Dendritic cell treated with granulocyte-macrophage colony-stimulating factor and Interleukin-4, amounts not matched to agents 40 ng/mL and 50 ng/mL, for 4 days (primary cell): ENCODE measurements at regions not wholly inside any gene's neighbourhood (a gene's known extent, or its start where the extent isn't known, plus 50 kb on each side); places are given as distances from the start of the nearest gene placed in this dataset.

Experiments
- H3K27ac Mint-ChIP-seq: one replicate; pipeline ENCODE4 v1.8.0; 2022; ENCODE audit warnings: mild to moderate bottlenecking, mixed read lengths
- H3K27me3 Mint-ChIP-seq: one replicate; pipeline ENCODE4 v1.8.0; 2022; ENCODE audit warnings: mild to moderate bottlenecking, mixed read lengths
- H3K36me3 Mint-ChIP-seq: one replicate; pipeline ENCODE4 v1.8.0; 2022; ENCODE audit warnings: low read depth, mixed read lengths
- H3K4me1 Mint-ChIP-seq: one replicate; pipeline ENCODE4 v1.8.0; 2022; ENCODE audit warnings: low read depth, mixed read lengths
- H3K4me3 Mint-ChIP-seq: one replicate; pipeline ENCODE4 v1.8.0; 2022; ENCODE audit warnings: mild to moderate bottlenecking, moderate library complexity, mixed read lengths
- H3K9me3 Mint-ChIP-seq: one replicate; pipeline ENCODE4 v1.8.0; 2022; ENCODE audit warnings: mixed read lengths
- intact Hi-C: fragments of 100-400 bp; cut with micrococcal nuclease; formaldehyde crosslinking; loops from one replicate; pipeline ENCODE4 v1.15.0; 2022

GRCh38 chr22:22150457-22150856, 94.1 kb upstream of the VPREB1 start:
- H3K4me1 Mint-ChIP-seq, result peaks cover 30% of the 10 kb centered on the region
- no peak overlapping the region for H3K27ac Mint-ChIP-seq
- H3K27me3 Mint-ChIP-seq, result peaks cover 16% of the 10 kb centered on the region
- no peak overlapping the region for H3K4me3 Mint-ChIP-seq
- no peaks in the 10 kb centered on the region for H3K9me3 Mint-ChIP-seq
- intact Hi-C loops, result no loop called here
- no peaks in the 10 kb centered on the region for H3K36me3 Mint-ChIP-seq

- intact Hi-C loops, result no loop called here
- peaks cover 17% of the 10 kb centered on the region for H3K27me3 Mint-ChIP-seq
These were observed 95.7 kb upstream of the VPREB1 start for GRCh38 chr22:22148905-22149304.

GRCh38 chr22:22144858-22145257, 99.7 kb upstream of the VPREB1 start:
- intact Hi-C loops, result no loop called here
- H3K27ac Mint-ChIP-seq, result no peak overlapping the region
- no peaks in the 10 kb centered on the region for H3K36me3 Mint-ChIP-seq
- H3K9me3 Mint-ChIP-seq, result no peaks in the 10 kb centered on the region
- no peak overlapping the region for H3K4me3 Mint-ChIP-seq
- no peaks in the 10 kb centered on the region for H3K4me1 Mint-ChIP-seq
- H3K27me3 Mint-ChIP-seq, result peaks cover 25% of the 10 kb centered on the region

More at GRCh38 chr22:22148905-22149304, 95.7 kb upstream of the VPREB1 start:
- H3K27ac Mint-ChIP-seq, result no peak overlapping the region
- H3K4me1 Mint-ChIP-seq, result peaks cover 18% of the 10 kb centered on the region
- H3K4me3 Mint-ChIP-seq, result no peak overlapping the region
- H3K9me3 Mint-ChIP-seq, result no peaks in the 10 kb centered on the region
- H3K36me3 Mint-ChIP-seq, result no peaks in the 10 kb centered on the region

GRCh38 chr22:22143448-22143847, 101.1 kb upstream of the VPREB1 start:
- Mint-ChIP-seq H3K9me3 (no peaks in the 10 kb centered on the region), H3K27me3 (peaks cover 27% of the 10 kb centered on the region), H3K4me3 (no peak overlapping the region), H3K36me3 (no peaks in the 10 kb centered on the region), H3K27ac (no peak overlapping the region), H3K4me1 (no peaks in the 10 kb centered on the region)
- intact Hi-C loops, result no loop called here

GRCh38 chr22:22142661-22143060, 101.9 kb upstream of the VPREB1 start:
- H3K36me3 Mint-ChIP-seq, result no peaks in the 10 kb centered on the region
- no peak overlapping the region for H3K4me3 Mint-ChIP-seq
- no peak overlapping the region for H3K27ac Mint-ChIP-seq
- no peaks in the 10 kb centered on the region for H3K4me1 Mint-ChIP-seq
- intact Hi-C loops, result no loop called here
- H3K27me3 Mint-ChIP-seq, result peaks cover 23% of the 10 kb centered on the region
- H3K9me3 Mint-ChIP-seq, result no peaks in the 10 kb centered on the region

GRCh38 chr22:22141771-22142591, 102.6 kb upstream of the VPREB1 start:
- intact Hi-C loops, result no loop called here
- Mint-ChIP-seq H3K27me3 (peaks cover 19% of the 10 kb centered on the region), H3K27ac (no peak overlapping the region), H3K4me1 (no peaks in the 10 kb centered on the region), H3K36me3 (no peaks in the 10 kb centered on the region), H3K9me3 (no peaks in the 10 kb centered on the region), H3K4me3 (no peak overlapping the region)

GRCh38 chr22:22141031-22141430, 103.6 kb upstream of the VPREB1 start:
- no peaks in the 10 kb centered on the region for H3K36me3 Mint-ChIP-seq
- no peak overlapping the region for H3K27ac Mint-ChIP-seq
- H3K4me3 Mint-ChIP-seq, result no peak overlapping the region
- H3K27me3 Mint-ChIP-seq, result peaks cover 15% of the 10 kb centered on the region
- intact Hi-C loops, result no loop called here
- H3K4me1 Mint-ChIP-seq, result no peaks in the 10 kb centered on the region
- no peaks in the 10 kb centered on the region for H3K9me3 Mint-ChIP-seq

GRCh38 chr22:22139364-22139763, 105.2 kb upstream of the VPREB1 start:
- intact Hi-C loops, result loop anchor here (10.0 kb wide), 1 partner anchor 105 kb away; no protein-coding TSS in a partner anchor
- Mint-ChIP-seq H3K4me3 (no peak overlapping the region), H3K36me3 (no peaks in the 10 kb centered on the region), H3K9me3 (no peaks in the 10 kb centered on the region), H3K27ac (no peak overlapping the region), H3K27me3 (peaks cover 15% of the 10 kb centered on the region), H3K4me1 (no peaks in the 10 kb centered on the region)

GRCh38 chr22:22138915-22139314, 105.7 kb upstream of the VPREB1 start:
- Mint-ChIP-seq H3K4me1 (no peaks in the 10 kb centered on the region), H3K27me3 (peaks cover 13% of the 10 kb centered on the region), H3K36me3 (no peaks in the 10 kb centered on the region), H3K4me3 (no peak overlapping the region), H3K27ac (no peak overlapping the region), H3K9me3 (no peaks in the 10 kb centered on the region)
- intact Hi-C loops, result loop anchor here (10.0 kb wide), 1 partner anchor 104 kb away; no protein-coding TSS in a partner anchor

GRCh38 chr22:22137891-22138290, 106.7 kb upstream of the VPREB1 start:
- Mint-ChIP-seq H3K4me1 (no peaks in the 10 kb centered on the region), H3K36me3 (no peaks in the 10 kb centered on the region)

GRCh38 chr22:22133910-22134309, 110.7 kb upstream of the VPREB1 start:
- intact Hi-C loops, result loop anchor here (10.0 kb wide), 1 partner anchor 99 kb away; no protein-coding TSS in a partner anchor
- Mint-ChIP-seq H3K27me3 (no peaks in the 10 kb centered on the region), H3K4me1 (no peaks in the 10 kb centered on the region), H3K27ac (no peak overlapping the region), H3K36me3 (no peaks in the 10 kb centered on the region), H3K4me3 (no peak overlapping the region), H3K9me3 (no peaks in the 10 kb centered on the region)

More at GRCh38 chr22:22137891-22138290, 106.7 kb upstream of the VPREB1 start:
- Mint-ChIP-seq H3K9me3 (no peaks in the 10 kb centered on the region), H3K27ac (no peak overlapping the region), H3K27me3 (peaks cover 13% of the 10 kb centered on the region), H3K4me3 (no peak overlapping the region)
- intact Hi-C loops, result loop anchor here (10.0 kb wide), 1 partner anchor 103 kb away; no protein-coding TSS in a partner anchor

- intact Hi-C loops, result loop anchor here (10.0 kb wide), 1 partner anchor 96 kb away; no protein-coding TSS in a partner anchor
- Mint-ChIP-seq H3K36me3 (no peaks in the 10 kb centered on the region), H3K27ac (no peak overlapping the region), H3K9me3 (no peaks in the 10 kb centered on the region), H3K4me3 (no peak overlapping the region), H3K27me3 (no peaks in the 10 kb centered on the region), H3K4me1 (no peaks in the 10 kb centered on the region)
These were observed 113.5 kb upstream of the VPREB1 start for GRCh38 chr22:22130953-22131608.

- H3K36me3 Mint-ChIP-seq, result no peaks in the 10 kb centered on the region
- H3K4me3 Mint-ChIP-seq, result no peak overlapping the region
- no peak overlapping the region for H3K27ac Mint-ChIP-seq
- H3K4me1 Mint-ChIP-seq, result no peaks in the 10 kb centered on the region
- H3K9me3 Mint-ChIP-seq, result no peaks in the 10 kb centered on the region
- no peaks in the 10 kb centered on the region for H3K27me3 Mint-ChIP-seq
- intact Hi-C loops, result no loop called here
These were observed 115.2 kb upstream of the VPREB1 start for GRCh38 chr22:22129387-22129786.

- no peaks in the 10 kb centered on the region for H3K9me3 Mint-ChIP-seq
- no peak overlapping the region for H3K4me3 Mint-ChIP-seq
- H3K27me3 Mint-ChIP-seq, result peaks cover 2% of the 10 kb centered on the region
- intact Hi-C loops, result no loop called here
- H3K36me3 Mint-ChIP-seq, result no peaks in the 10 kb centered on the region
- no peak overlapping the region for H3K27ac Mint-ChIP-seq
- H3K4me1 Mint-ChIP-seq, result no peaks in the 10 kb centered on the region
These were observed 116.1 kb upstream of the VPREB1 start for GRCh38 chr22:22128440-22128839.
